Stimulated activated naive B cell treated with anti-CD40 and anti-IgM and Interleukin-4, amounts not matched to agents 10 μg/mL and 1 μg/mL and 100 μg/mL, for 72 hours (primary cell): ENCODE measurements at regions not wholly inside any gene's neighbourhood (a gene's known extent, or its start where the extent isn't known, plus 50 kb on each side); places are given as distances from the start of the nearest gene placed in this dataset.
"Not testable (repeated sequence)": the region's sequence is repeated elsewhere in the genome, so short reads cannot be mapped to it uniquely, and the experiment has no call there.

Experiments used
- ATAC-seq, 2 donors: fragments of 150-1000 bp; cut with Tn5 transposase; replicated peaks; 2 replicates each; pipeline ENCODE4 v1.10.0; 2021; ENCODE audit warnings: moderate library complexity in 1 of 2
- DNase-seq: peaks from one replicate; pipeline ENCODE4 v3.0.0; 2021
- H3K27ac Mint-ChIP-seq: one replicate; pipeline ENCODE4 v1.8.0; 2022; ENCODE audit warnings: mild to moderate bottlenecking, mixed read lengths
- H3K27me3 Mint-ChIP-seq, 2 donors: one replicate each; pipeline ENCODE4 v1.8.0; 2022; ENCODE audit warnings: mixed read lengths in 2 of 2
- H3K36me3 Mint-ChIP-seq, 2 donors: one replicate each; pipeline ENCODE4 v1.8.0; 2022; ENCODE audit warnings: mixed read lengths in 2 of 2, mild to moderate bottlenecking in 1 of 2
- H3K4me1 Mint-ChIP-seq, 2 donors: one replicate each; pipeline ENCODE4 v1.8.0; 2022; ENCODE audit warnings: mixed read lengths in 2 of 2, mild to moderate bottlenecking in 1 of 2
- H3K4me3 Mint-ChIP-seq, 2 donors: one replicate each; pipeline ENCODE4 v1.8.0; 2022; ENCODE audit warnings: mild to moderate bottlenecking in 2 of 2, mixed read lengths in 2 of 2, moderate library complexity in 1 of 2
- H3K9me3 Mint-ChIP-seq, 2 donors: one replicate each; pipeline ENCODE4 v1.8.0; 2022; ENCODE audit warnings: mixed read lengths in 2 of 2, mild to moderate bottlenecking in 1 of 2

- Mint-ChIP-seq H3K27me3 (peaks cover 0 to 8% of the 10 kb centered on the region in 2 donors), H3K4me3 (no peak overlapping the region), H3K27ac (no peak overlapping the region), H3K36me3 (no peaks in the 10 kb centered on the region), H3K4me1 (peaks cover 9 to 13% of the 10 kb centered on the region in 2 donors), H3K9me3 (no peaks in the 10 kb centered on the region)
- no peak for DNase-seq
- no peak for ATAC-seq
Measured at GRCh38 chr20:22684763-22685443, 100.5 kb upstream of the FOXA2 start.

- H3K36me3 Mint-ChIP-seq, result no peaks in the 10 kb centered on the region
- no peak overlapping the region for H3K4me3 Mint-ChIP-seq
- DNase-seq, result no peak
- ATAC-seq, result peak in 1 of 2 donors; percentile 45
- no peaks in the 10 kb centered on the region for H3K9me3 Mint-ChIP-seq
- H3K27ac Mint-ChIP-seq, result no peak overlapping the region
- peaks cover 9 to 13% of the 10 kb centered on the region in 2 donors for H3K4me1 Mint-ChIP-seq
- peaks cover 0 to 8% of the 10 kb centered on the region in 2 donors for H3K27me3 Mint-ChIP-seq
Measured at GRCh38 chr20:22686097-22686496, 101.7 kb upstream of the FOXA2 start.

- Mint-ChIP-seq H3K4me3 (no peak overlapping the region), H3K36me3 (no peaks in the 10 kb centered on the region), H3K4me1 (peaks cover 9 to 13% of the 10 kb centered on the region in 2 donors), H3K9me3 (no peaks in the 10 kb centered on the region), H3K27ac (no peak overlapping the region), H3K27me3 (peaks cover 0 to 8% of the 10 kb centered on the region in 2 donors)
- DNase-seq (no peak), ATAC-seq (no peak)
Measured at GRCh38 chr20:22687676-22688349, 103.4 kb upstream of the FOXA2 start.

GRCh38 chr20:22688485-22688884 lies 104.1 kb upstream of the FOXA2 start:
- no peak overlapping the region for H3K27ac Mint-ChIP-seq
- ATAC-seq (no peak), DNase-seq (no peak)
- H3K4me1 Mint-ChIP-seq, result peaks cover 9 to 13% of the 10 kb centered on the region in 2 donors
- H3K27me3 Mint-ChIP-seq, result peaks cover 0 to 8% of the 10 kb centered on the region in 2 donors
- H3K36me3 Mint-ChIP-seq, result no peaks in the 10 kb centered on the region
- no peaks in the 10 kb centered on the region for H3K9me3 Mint-ChIP-seq
- H3K4me3 Mint-ChIP-seq, result no peak overlapping the region

GRCh38 chr20:22689266-22689665 lies 104.9 kb upstream of the FOXA2 start:
- Mint-ChIP-seq H3K36me3 (no peaks in the 10 kb centered on the region), H3K9me3 (no peaks in the 10 kb centered on the region), H3K4me1 (peaks cover 9 to 13% of the 10 kb centered on the region in 2 donors), H3K4me3 (no peak overlapping the region), H3K27ac (no peak overlapping the region), H3K27me3 (peaks cover 0 to 8% of the 10 kb centered on the region in 2 donors)
- ATAC-seq (no peak), DNase-seq (no peak)

- Mint-ChIP-seq H3K9me3 (no peaks in the 10 kb centered on the region), H3K27me3 (peaks cover 0 to 8% of the 10 kb centered on the region in 2 donors), H3K36me3 (no peaks in the 10 kb centered on the region), H3K27ac (no peak overlapping the region), H3K4me1 (peaks cover 4 to 6% of the 10 kb centered on the region in 2 donors), H3K4me3 (no peak overlapping the region)
- ATAC-seq (no peak), DNase-seq (no peak)
Measured at GRCh38 chr20:22690000-22690399, 105.6 kb upstream of the FOXA2 start.

GRCh38 chr20:22690616-22691179 lies 106.3 kb upstream of the FOXA2 start:
- Mint-ChIP-seq H3K27ac (no peak overlapping the region), H3K4me3 (no peak overlapping the region)
- DNase-seq, result no peak

GRCh38 chr20:22691369-22692118 lies 107.2 kb upstream of the FOXA2 start:
- H3K4me3 Mint-ChIP-seq, result no peak overlapping the region
- ATAC-seq (peak; percentile 89 to 95), DNase-seq (peak; percentile 48)
- H3K36me3 Mint-ChIP-seq, result no peaks in the 10 kb centered on the region
- peaks cover 0 to 4% of the 10 kb centered on the region in 2 donors for H3K27me3 Mint-ChIP-seq
- H3K4me1 Mint-ChIP-seq, result peaks cover under 1% of the 10 kb centered on the region in 2 donors
- no peak overlapping the region for H3K27ac Mint-ChIP-seq
- no peaks in the 10 kb centered on the region for H3K9me3 Mint-ChIP-seq

More at GRCh38 chr20:22690616-22691179, 106.3 kb upstream of the FOXA2 start:
- no peaks in the 10 kb centered on the region for H3K36me3 Mint-ChIP-seq
- H3K27me3 Mint-ChIP-seq, result peaks cover 0 to 8% of the 10 kb centered on the region in 2 donors
- H3K9me3 Mint-ChIP-seq, result no peaks in the 10 kb centered on the region
- ATAC-seq, result no peak
- peaks cover 4 to 6% of the 10 kb centered on the region in 2 donors for H3K4me1 Mint-ChIP-seq

- DNase-seq (no peak), ATAC-seq (no peak)
- Mint-ChIP-seq H3K27ac (no peak overlapping the region), H3K4me3 (no peak overlapping the region), H3K27me3 (peaks cover 0 to 3% of the 10 kb centered on the region in 2 donors), H3K4me1 (no peaks in the 10 kb centered on the region), H3K36me3 (no peaks in the 10 kb centered on the region), H3K9me3 (no peaks in the 10 kb centered on the region)
Measured at GRCh38 chr20:22692119-22692475, 107.7 kb upstream of the FOXA2 start.

- H3K4me3 Mint-ChIP-seq, DNase-seq, H3K9me3 Mint-ChIP-seq, H3K36me3 Mint-ChIP-seq, ATAC-seq, H3K27ac Mint-ChIP-seq, H3K4me1 Mint-ChIP-seq, H3K27me3 Mint-ChIP-seq: not testable (repeated sequence)
Measured at GRCh38 chr20:22692620-22693019, 108.2 kb upstream of the FOXA2 start.

GRCh38 chr20:22696759-22697158 lies 112.4 kb upstream of the FOXA2 start:
- ATAC-seq, result no peak
- Mint-ChIP-seq H3K27me3 (no peaks in the 10 kb centered on the region), H3K9me3 (peaks cover 0 to 2% of the 10 kb centered on the region in 2 donors), H3K36me3 (no peaks in the 10 kb centered on the region), H3K27ac (no peak overlapping the region), H3K4me1 (no peaks in the 10 kb centered on the region), H3K4me3 (no peak overlapping the region)
- no peak for DNase-seq

- DNase-seq, result no peak
- H3K27ac Mint-ChIP-seq, result no peak overlapping the region
- H3K4me1 Mint-ChIP-seq, result no peaks in the 10 kb centered on the region
- no peak overlapping the region for H3K4me3 Mint-ChIP-seq
- H3K36me3 Mint-ChIP-seq, result no peaks in the 10 kb centered on the region
- peaks cover 3% of the 10 kb centered on the region in 2 donors for H3K9me3 Mint-ChIP-seq
- H3K27me3 Mint-ChIP-seq, result no peaks in the 10 kb centered on the region
- ATAC-seq, result no peak
Measured at GRCh38 chr20:22698259-22698842, 114.0 kb upstream of the FOXA2 start.

GRCh38 chr20:22699396-22699795 lies 115.0 kb upstream of the FOXA2 start:
- H3K4me3 Mint-ChIP-seq, result no peak overlapping the region
- peaks cover 3% of the 10 kb centered on the region in 2 donors for H3K9me3 Mint-ChIP-seq
- no peaks in the 10 kb centered on the region for H3K27me3 Mint-ChIP-seq
- H3K27ac Mint-ChIP-seq, result no peak overlapping the region
- ATAC-seq, result no peak
- H3K4me1 Mint-ChIP-seq, result no peaks in the 10 kb centered on the region
- no peak for DNase-seq
- no peaks in the 10 kb centered on the region for H3K36me3 Mint-ChIP-seq

GRCh38 chr20:22700367-22700766 lies 116.0 kb upstream of the FOXA2 start:
- H3K27ac Mint-ChIP-seq, result no peak overlapping the region
- no peak overlapping the region for H3K4me3 Mint-ChIP-seq
- no peak for DNase-seq
- H3K36me3 Mint-ChIP-seq, result no peaks in the 10 kb centered on the region
- H3K27me3 Mint-ChIP-seq, result no peaks in the 10 kb centered on the region
- no peak for ATAC-seq
- H3K9me3 Mint-ChIP-seq, result peaks cover 3% of the 10 kb centered on the region in 2 donors
- no peaks in the 10 kb centered on the region for H3K4me1 Mint-ChIP-seq
